Suprapubic skin (tissue), 3 donors: ENCODE measurements at regions not wholly inside any gene's neighbourhood (a gene's known extent, or its start where the extent isn't known, plus 50 kb on each side); places are given as distances from the start of the nearest gene placed in this dataset.

Experiments
- CTCF ChIP-seq, 2 donors: fragments of 200-600 bp in 1 of 2; fragments of 450-650 bp in 1 of 2; sonication (generic) in 1 of 2; IDR thresholded peaks; one replicate each; pipeline ENCODE4 v1.5.1; 2016 to 2019; ENCODE audit warnings: antibody characterized with exemption in 2 of 2, mild to moderate bottlenecking in 1 of 2, moderate library complexity in 1 of 2
- POLR2A ChIP-seq, 2 donors: fragments of 450-650 bp; IDR thresholded peaks; one replicate each; pipeline ENCODE4 v1.6.1; 2017; ENCODE audit warnings: antibody characterized with exemption in 2 of 2, mild to moderate bottlenecking in 2 of 2, moderate library complexity in 2 of 2

GRCh38 chr1:30376054-30376697 lies 347.2 kb downstream of the MATN1 start:
- TF ChIP-seq POLR2A (IDR thresholded peaks at IDR 0.05) (no peak), CTCF (IDR thresholded peaks at IDR 0.05) (no peak)
